PC-3 (cell line): ENCODE measurements at regions not wholly inside any gene's neighbourhood (a gene's known extent, or its start where the extent isn't known, plus 50 kb on each side); places are given as distances from the start of the nearest gene placed in this dataset.

Source experiments
- EZH2 ChIP-seq: fragments of 300-600 bp; sonication (generic); IDR thresholded peaks from one replicate; pipeline ENCODE4 v1.6.1; 2017; ENCODE audit warnings: antibody characterized with exemption, mild to moderate bottlenecking, low read length; ENCODE audit not compliant: unreplicated experiment
- EZH2phosphoT487 ChIP-seq: fragments of 300-600 bp; sonication (generic); IDR thresholded peaks from 2 replicates; pipeline ENCODE4 v1.6.1; 2018; ENCODE audit warnings: mild to moderate bottlenecking, antibody characterized with exemption, low read length, borderline replicate concordance
- TF ChIP-seq, protein P1 (sequence below): fragments of 300-600 bp; sonication (generic); conservative IDR thresholded peaks from 2 replicates; pipeline ENCODE4 v1.5.1; 2017; ENCODE audit warnings: antibody characterized with exemption, low read depth, mild to moderate bottlenecking, low read length

DNA sequence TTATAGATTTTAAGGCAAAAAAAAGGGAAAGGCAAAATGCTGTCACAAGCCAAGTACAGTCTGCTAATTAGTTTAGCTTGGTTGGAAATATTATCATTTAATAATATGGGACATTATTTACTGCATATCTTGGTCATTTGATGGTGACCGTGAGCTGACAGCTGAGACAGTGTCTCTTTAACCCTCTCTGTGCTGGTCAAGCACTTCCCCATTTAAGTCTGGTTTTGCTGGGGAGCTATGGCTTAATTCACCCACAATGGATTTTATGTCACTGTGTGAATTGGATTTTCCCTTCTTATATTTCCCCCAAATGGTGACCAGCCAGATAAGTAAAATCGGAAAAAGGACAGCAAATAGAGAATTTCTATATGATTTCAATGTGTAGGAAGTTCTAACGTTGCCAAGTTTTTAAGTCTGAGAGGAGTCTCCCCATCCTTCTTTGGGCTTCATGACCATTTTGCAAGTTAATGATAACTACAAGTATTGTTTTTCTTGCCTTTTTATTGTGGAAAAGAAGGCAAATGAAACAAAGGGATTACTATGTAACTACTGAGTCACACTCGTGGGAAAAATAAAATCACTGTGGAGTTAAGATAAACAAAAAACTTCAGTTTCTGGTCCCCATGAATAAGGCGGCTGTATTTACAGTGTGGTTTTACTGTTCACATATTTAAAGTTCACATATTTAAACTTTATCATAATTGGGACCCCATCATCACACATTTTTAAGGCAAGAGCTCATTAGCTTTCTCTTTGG, 373.5 kb downstream of the NR2F2 start:
- no peak for TF ChIP-seq EZH2
- TF ChIP-seq, protein P1, sequence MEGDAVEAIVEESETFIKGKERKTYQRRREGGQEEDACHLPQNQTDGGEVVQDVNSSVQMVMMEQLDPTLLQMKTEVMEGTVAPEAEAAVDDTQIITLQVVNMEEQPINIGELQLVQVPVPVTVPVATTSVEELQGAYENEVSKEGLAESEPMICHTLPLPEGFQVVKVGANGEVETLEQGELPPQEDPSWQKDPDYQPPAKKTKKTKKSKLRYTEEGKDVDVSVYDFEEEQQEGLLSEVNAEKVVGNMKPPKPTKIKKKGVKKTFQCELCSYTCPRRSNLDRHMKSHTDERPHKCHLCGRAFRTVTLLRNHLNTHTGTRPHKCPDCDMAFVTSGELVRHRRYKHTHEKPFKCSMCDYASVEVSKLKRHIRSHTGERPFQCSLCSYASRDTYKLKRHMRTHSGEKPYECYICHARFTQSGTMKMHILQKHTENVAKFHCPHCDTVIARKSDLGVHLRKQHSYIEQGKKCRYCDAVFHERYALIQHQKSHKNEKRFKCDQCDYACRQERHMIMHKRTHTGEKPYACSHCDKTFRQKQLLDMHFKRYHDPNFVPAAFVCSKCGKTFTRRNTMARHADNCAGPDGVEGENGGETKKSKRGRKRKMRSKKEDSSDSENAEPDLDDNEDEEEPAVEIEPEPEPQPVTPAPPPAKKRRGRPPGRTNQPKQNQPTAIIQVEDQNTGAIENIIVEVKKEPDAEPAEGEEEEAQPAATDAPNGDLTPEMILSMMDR = no peak
- TF ChIP-seq EZH2phosphoT487 = no peak
